ENCODE measurements at regions not wholly inside any gene's neighbourhood (a gene's known extent, or its start where the extent isn't known, plus 50 kb on each side); places are given as distances from the start of the nearest gene placed in this dataset.

GRCh38 chr3:152635389-152635788 lies 199.5 kb upstream of the P2RY1 start:
- H3K9me3 ChIP-seq: no peaks in the 10 kb centered on the region
- TF ChIP-seq CTCF (IDR thresholded peaks at IDR 0.05) (no peak), POLR2AphosphoS5 (IDR thresholded peaks at IDR 0.05) (no peak), EP300 (IDR thresholded peaks at IDR 0.05; ENCODE audit: low read depth) (no peak)
- DNase-seq: no peak
- in situ Hi-C loops (cut with MboI; ENCODE audit: low pct_ligation_motif_present in 1 of 4, low pct_unique_long_range_greater_than_20kb in 1 of 4, low sequenced_read_pairs in 3 of 4) (no loop called here), intact Hi-C loops (cut with DNase I; ENCODE audit: low total_unique reads) (no loop called here)
- no peaks in the 10 kb centered on the region for H3K27me3 ChIP-seq
- H3K27ac ChIP-seq: no peak overlapping the region
- peaks cover 0 to 4% (median 0%) of the 10 kb centered on the region in 4 donors for H3K4me1 ChIP-seq
- H3K36me3 ChIP-seq: no peaks in the 10 kb centered on the region
- H3K4me3 ChIP-seq: no peak overlapping the region

- Histone ChIP-seq H3K4me1 (peaks cover 0 to 4% (median 0%) of the 10 kb centered on the region in 4 donors), H3K4me3 (no peak overlapping the region), H3K36me3 (no peaks in the 10 kb centered on the region), H3K27ac (no peak overlapping the region), H3K9me3 (no peaks in the 10 kb centered on the region), H3K27me3 (no peaks in the 10 kb centered on the region)
- TF ChIP-seq EP300 (IDR thresholded peaks at IDR 0.05; ENCODE audit: low read depth): no peak
- TF ChIP-seq POLR2AphosphoS5 (IDR thresholded peaks at IDR 0.05): no peak
- TF ChIP-seq CTCF (IDR thresholded peaks at IDR 0.05): no peak
- 82 to 83% methylated on average over 4 of the region's 4 CpGs for whole genome bisulfite sequencing, 2 donors (ENCODE audit: low coverage in 1 of 2)
- DNase-seq: no peak
- in situ Hi-C loops (cut with MboI; ENCODE audit: low pct_ligation_motif_present in 1 of 4, low pct_unique_long_range_greater_than_20kb in 1 of 4, low sequenced_read_pairs in 3 of 4) (no loop called here), intact Hi-C loops (cut with DNase I; ENCODE audit: low total_unique reads) (no loop called here)
These were observed 198.3 kb upstream of the P2RY1 start for GRCh38 chr3:152636651-152637050.

- no peaks in the 10 kb centered on the region for H3K36me3 ChIP-seq
- in situ Hi-C loops (cut with MboI; ENCODE audit: low pct_ligation_motif_present in 1 of 4, low pct_unique_long_range_greater_than_20kb in 1 of 4, low sequenced_read_pairs in 3 of 4): no loop called here
- no peaks in the 10 kb centered on the region for H3K9me3 ChIP-seq
- no peak overlapping the region for H3K27ac ChIP-seq
- H3K4me1 ChIP-seq: peaks cover 0 to 4% (median 0%) of the 10 kb centered on the region in 4 donors
- no peak for DNase-seq
- no peak overlapping the region for H3K4me3 ChIP-seq
- no peaks in the 10 kb centered on the region for H3K27me3 ChIP-seq
- WGBS, 2 donors (ENCODE audit: low coverage in 1 of 2): 76 to 88% methylated on average over 4 of the region's 4 CpGs
- intact Hi-C loops (cut with DNase I; ENCODE audit: low total_unique reads): no loop called here
- no peak for TF ChIP-seq POLR2AphosphoS5 (IDR thresholded peaks at IDR 0.05)
- TF ChIP-seq CTCF (IDR thresholded peaks at IDR 0.05): no peak
- no peak for TF ChIP-seq POLR2A (IDR thresholded peaks at IDR 0.05)
- TF ChIP-seq EP300 (IDR thresholded peaks at IDR 0.05; ENCODE audit: low read depth): no peak
These were observed 196.7 kb upstream of the P2RY1 start for GRCh38 chr3:152638214-152638613.

- H3K27me3 ChIP-seq: no peaks in the 10 kb centered on the region
- in situ Hi-C loops (cut with MboI; ENCODE audit: low pct_ligation_motif_present in 1 of 4, low pct_unique_long_range_greater_than_20kb in 1 of 4, low sequenced_read_pairs in 3 of 4) (no loop called here), intact Hi-C loops (cut with DNase I; ENCODE audit: low total_unique reads) (no loop called here)
- no peak overlapping the region for H3K4me3 ChIP-seq
- 35 to 51% methylated on average over 4 to 8 of the region's 8 CpGs for WGBS, 2 donors (ENCODE audit: low coverage in 1 of 2)
- no peaks in the 10 kb centered on the region for H3K9me3 ChIP-seq
- TF ChIP-seq POLR2AphosphoS5 (IDR thresholded peaks at IDR 0.05) (peak in 2 of 3 donors; percentile 31 to 56), CTCF (IDR thresholded peaks at IDR 0.05) (no peak)
- H3K27ac ChIP-seq: peak overlapping the region in 1 of 4 donors; percentile 16
- peaks cover 0 to 4% (median 0%) of the 10 kb centered on the region in 4 donors for H3K4me1 ChIP-seq
- no peaks in the 10 kb centered on the region for H3K36me3 ChIP-seq
- DNase-seq: no peak
These were observed 196.1 kb upstream of the P2RY1 start for GRCh38 chr3:152638707-152639450.

Measured in transverse colon (tissue), 4 donors.